Gastrocnemius medialis (tissue), 4 donors: ENCODE measurements at regions not wholly inside any gene's neighbourhood (a gene's known extent, or its start where the extent isn't known, plus 50 kb on each side); places are given as distances from the start of the nearest gene placed in this dataset.

Source experiments
- ATAC-seq, 2 donors: fragments of 150-250 bp; one replicate each; pipeline ENCODE4 v1.9.1; 2016
- DNase-seq, 2 donors: peaks; one replicate each; pipeline ENCODE4 v3.0.0-alpha.2; 2019
- H3K27ac ChIP-seq, 4 donors: fragments of 200-600 bp; sonication (generic); 1 replicate in 1 of 4; 2 replicates in 3 of 4; pipeline ENCODE4 v1.5.1; 2016 to 2018; ENCODE audit warnings: mild to moderate bottlenecking in 2 of 4, moderate library complexity in 1 of 4
- H3K27me3 ChIP-seq, 3 donors: fragments of 200-600 bp; sonication (generic) in 2 of 3; 1 replicate in 1 of 3; 2 replicates in 2 of 3; pipeline versions ENCODE4 v1.5.1 to v1.6.0; 2016 to 2019; ENCODE audit warnings: mild to moderate bottlenecking in 1 of 3, moderate library complexity in 1 of 3
- H3K36me3 ChIP-seq, 2 donors: fragments of 200-600 bp; sonication (generic) in 1 of 2; one replicate each; pipeline ENCODE4 v1.5.1; 2017 to 2018
- H3K4me1 ChIP-seq, 2 donors: fragments of 200-600 bp; sonication (generic) in 1 of 2; one replicate each; pipeline ENCODE4 v1.5.1; 2016 to 2017; ENCODE audit warnings: mild to moderate bottlenecking in 2 of 2
- H3K4me3 ChIP-seq, 4 donors: fragments of 200-600 bp; sonication (generic) in 3 of 4; 1 replicate in 1 of 4; 2 replicates in 3 of 4; pipeline ENCODE4 v1.5.1; 2016 to 2019; ENCODE audit warnings: mild to moderate bottlenecking in 2 of 4
- H3K9me3 ChIP-seq, 3 donors: fragments of 200-600 bp; sonication (generic) in 2 of 3; 1 replicate in 1 of 3; 2 replicates in 2 of 3; pipeline ENCODE4 v1.5.1; 2016 to 2019
- POLR2A ChIP-seq, 2 donors: fragments of 450-650 bp; IDR thresholded peaks; one replicate each; pipeline ENCODE4 v1.6.1; 2017; ENCODE audit warnings: antibody characterized with exemption in 2 of 2, mild to moderate bottlenecking in 2 of 2, moderate library complexity in 2 of 2
- in situ Hi-C, 4 donors: fragments of 200-750 bp; cut with MboI; loops; one replicate each; pipeline versions ENCODE4 v1.15.0 to v1.8.0; 2017; ENCODE audit warnings: low sequenced_read_pairs in 4 of 4
- intact Hi-C: fragments of 100-400 bp; cut with DNase I; formaldehyde crosslinking; loops from one replicate; pipeline ENCODE4 v1.15.1; 2023; ENCODE audit warnings: low total_unique reads
- TF ChIP-seq, protein P1 (sequence below), 5 experiments: fragments of 450-650 bp in 3 of 5; fragments of 200-600 bp in 2 of 5; sonication (generic) in 2 of 5; IDR thresholded peaks in 4 of 5; conservative IDR thresholded peaks in 1 of 5; 1 replicate in 4 of 5; 2 replicates in 1 of 5; pipeline ENCODE4 v1.5.1; 2016 to 2019; ENCODE audit warnings: antibody characterized with exemption in 5 of 5, mild to moderate bottlenecking in 3 of 5, moderate library complexity in 3 of 5

DNA sequence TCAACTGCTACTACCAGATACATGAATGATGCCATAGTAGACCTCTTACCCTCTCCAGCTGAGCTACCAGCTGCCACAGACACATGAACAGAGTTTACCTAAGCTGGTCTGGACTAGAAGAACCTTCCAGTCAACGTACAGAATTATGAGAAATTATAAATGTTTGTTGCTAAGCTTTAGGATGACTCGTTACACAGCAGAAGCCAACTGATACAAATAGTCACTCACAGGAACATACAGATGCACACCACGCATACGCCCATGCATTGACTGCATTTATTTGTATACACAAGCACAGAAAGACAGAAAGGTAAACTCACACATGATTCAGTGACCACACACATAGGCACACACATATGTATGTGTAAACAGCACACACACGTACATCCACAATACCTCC, 164.6 kb downstream of the SALL1 start:
- in situ Hi-C loops (no loop called here), intact Hi-C loops (no loop called here)
- no peak for DNase-seq
- Histone ChIP-seq H3K27ac (no peak overlapping the region), H3K9me3 (no peaks in the 10 kb centered on the region), H3K27me3 (no peaks in the 10 kb centered on the region), H3K36me3 (no peaks in the 10 kb centered on the region), H3K4me3 (no peak overlapping the region), H3K4me1 (no peaks in the 10 kb centered on the region)
- TF ChIP-seq POLR2A (IDR thresholded peaks at IDR 0.05) = no peak
- TF ChIP-seq, protein P1, sequence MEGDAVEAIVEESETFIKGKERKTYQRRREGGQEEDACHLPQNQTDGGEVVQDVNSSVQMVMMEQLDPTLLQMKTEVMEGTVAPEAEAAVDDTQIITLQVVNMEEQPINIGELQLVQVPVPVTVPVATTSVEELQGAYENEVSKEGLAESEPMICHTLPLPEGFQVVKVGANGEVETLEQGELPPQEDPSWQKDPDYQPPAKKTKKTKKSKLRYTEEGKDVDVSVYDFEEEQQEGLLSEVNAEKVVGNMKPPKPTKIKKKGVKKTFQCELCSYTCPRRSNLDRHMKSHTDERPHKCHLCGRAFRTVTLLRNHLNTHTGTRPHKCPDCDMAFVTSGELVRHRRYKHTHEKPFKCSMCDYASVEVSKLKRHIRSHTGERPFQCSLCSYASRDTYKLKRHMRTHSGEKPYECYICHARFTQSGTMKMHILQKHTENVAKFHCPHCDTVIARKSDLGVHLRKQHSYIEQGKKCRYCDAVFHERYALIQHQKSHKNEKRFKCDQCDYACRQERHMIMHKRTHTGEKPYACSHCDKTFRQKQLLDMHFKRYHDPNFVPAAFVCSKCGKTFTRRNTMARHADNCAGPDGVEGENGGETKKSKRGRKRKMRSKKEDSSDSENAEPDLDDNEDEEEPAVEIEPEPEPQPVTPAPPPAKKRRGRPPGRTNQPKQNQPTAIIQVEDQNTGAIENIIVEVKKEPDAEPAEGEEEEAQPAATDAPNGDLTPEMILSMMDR (IDR thresholded peaks at IDR 0.05 in 4 of 5, conservative IDR thresholded peaks at IDR 0.05 in 1 of 5) = no peak
- ATAC-seq = no peak

DNA sequence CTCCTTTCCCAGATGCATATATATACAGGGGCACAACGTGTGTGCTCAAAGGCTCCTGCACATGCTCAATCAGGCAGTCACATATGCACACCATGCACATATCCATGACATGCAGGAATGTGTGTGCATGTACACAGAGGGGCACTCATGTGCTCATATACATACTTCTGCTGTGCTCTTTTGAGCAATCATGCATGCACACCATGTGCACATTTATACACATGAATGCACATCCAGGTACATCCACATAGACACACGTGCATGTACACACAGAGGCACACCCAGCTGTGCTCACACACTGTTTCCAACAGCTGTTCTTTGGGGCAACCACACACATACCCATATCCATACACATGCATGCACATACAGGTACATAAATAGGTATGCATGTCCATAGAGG, 165.3 kb downstream of the SALL1 start:
- Histone ChIP-seq H3K9me3 (no peaks in the 10 kb centered on the region), H3K27me3 (no peaks in the 10 kb centered on the region), H3K27ac (no peak overlapping the region), H3K4me3 (no peak overlapping the region), H3K4me1 (no peaks in the 10 kb centered on the region), H3K36me3 (no peaks in the 10 kb centered on the region)
- in situ Hi-C loops (no loop called here), intact Hi-C loops (no loop called here)
- TF ChIP-seq, protein P1 (IDR thresholded peaks at IDR 0.05 in 4 of 5, conservative IDR thresholded peaks at IDR 0.05 in 1 of 5) = no peak
- TF ChIP-seq POLR2A (IDR thresholded peaks at IDR 0.05) = no peak
- ATAC-seq = no peak
- DNase-seq = no peak

- in situ Hi-C loops (no loop called here), intact Hi-C loops (no loop called here)
- no peaks in the 10 kb centered on the region for H3K36me3 ChIP-seq
- no peak overlapping the region for H3K4me3 ChIP-seq
- DNase-seq (no peak), ATAC-seq (no peak)
- H3K27ac ChIP-seq = no peak overlapping the region
- H3K9me3 ChIP-seq = no peaks in the 10 kb centered on the region
- no peaks in the 10 kb centered on the region for H3K4me1 ChIP-seq
- no peaks in the 10 kb centered on the region for H3K27me3 ChIP-seq
- no peak for TF ChIP-seq POLR2A (IDR thresholded peaks at IDR 0.05)
- TF ChIP-seq, protein P1 (IDR thresholded peaks at IDR 0.05 in 4 of 5, conservative IDR thresholded peaks at IDR 0.05 in 1 of 5) = no peak
Measured at GRCh38 chr16:50984688-50985087, 166.4 kb downstream of the SALL1 start.

GRCh38 chr16:50982808-50983207, 168.3 kb downstream of the SALL1 start:
- no peaks in the 10 kb centered on the region for H3K27me3 ChIP-seq
- DNase-seq (no peak), ATAC-seq (no peak)
- H3K36me3 ChIP-seq = no peaks in the 10 kb centered on the region
- H3K9me3 ChIP-seq = no peaks in the 10 kb centered on the region
- H3K4me3 ChIP-seq = no peak overlapping the region
- TF ChIP-seq POLR2A (IDR thresholded peaks at IDR 0.05) = no peak
- TF ChIP-seq, protein P1 (IDR thresholded peaks at IDR 0.05 in 4 of 5, conservative IDR thresholded peaks at IDR 0.05 in 1 of 5) = no peak
- in situ Hi-C loops = no loop called here
- intact Hi-C loops = no loop called here
- no peaks in the 10 kb centered on the region for H3K4me1 ChIP-seq
- H3K27ac ChIP-seq = no peak overlapping the region

- in situ Hi-C loops (no loop called here), intact Hi-C loops (no loop called here)
- Histone ChIP-seq H3K27me3 (no peaks in the 10 kb centered on the region), H3K4me1 (no peaks in the 10 kb centered on the region), H3K36me3 (no peaks in the 10 kb centered on the region), H3K4me3 (no peak overlapping the region), H3K9me3 (no peaks in the 10 kb centered on the region), H3K27ac (no peak overlapping the region)
- DNase-seq (no peak), ATAC-seq (no peak)
- no peak for TF ChIP-seq POLR2A (IDR thresholded peaks at IDR 0.05)
- TF ChIP-seq, protein P1 (IDR thresholded peaks at IDR 0.05 in 4 of 5, conservative IDR thresholded peaks at IDR 0.05 in 1 of 5) = no peak
Measured at GRCh38 chr16:50981951-50982350, 169.1 kb downstream of the SALL1 start.
